ACHN (cell line): ENCODE measurements at regions not wholly inside any gene's neighbourhood (a gene's known extent, or its start where the extent isn't known, plus 50 kb on each side); places are given as distances from the start of the nearest gene placed in this dataset.

Experiments
- DNase-seq: peaks from one replicate; pipeline ENCODE4 v3.0.0-alpha.2; 2015
- in situ Hi-C: cut with HindIII; loops from 2 replicates; pipeline ENCODE4 v1.10.0; 2017; ENCODE audit warnings: low sequenced_read_pairs, low pct_ligation_motif_present, low pct_unique_long_range_greater_than_20kb

DNA sequence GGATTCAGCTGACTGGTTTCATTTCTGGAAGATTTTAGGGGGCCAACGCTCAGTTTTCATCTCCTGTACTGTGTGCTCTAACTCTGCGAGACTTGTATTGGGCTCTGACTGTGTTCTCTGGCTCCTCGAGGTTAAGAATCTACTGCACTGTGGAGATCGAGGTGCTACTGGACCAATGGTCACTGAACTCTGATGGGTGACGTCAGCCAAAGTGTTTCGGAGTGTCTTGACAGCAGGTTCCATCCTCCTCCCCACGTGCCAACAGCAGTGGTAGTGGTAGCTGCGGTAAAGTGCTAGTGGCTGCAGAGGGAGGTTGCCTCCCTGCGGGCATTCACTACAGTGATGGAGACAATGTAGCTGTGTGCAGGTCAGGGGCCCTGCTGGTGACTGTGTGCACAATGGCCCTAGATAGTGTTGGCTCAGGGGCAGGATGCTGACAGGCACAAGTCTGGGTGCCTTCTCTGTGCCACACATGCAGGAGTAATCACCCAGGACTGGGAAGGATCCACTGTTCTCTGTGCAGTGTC lies 705.7 kb upstream of the DDX18 start:
- DNase-seq, result no peak
- in situ Hi-C loops, result no loop called here

- DNase-seq, result no peak
- in situ Hi-C loops, result no loop called here
Observed at GRCh38 chr2:117118994-117119393, 695.5 kb upstream of the DDX18 start.

DNA sequence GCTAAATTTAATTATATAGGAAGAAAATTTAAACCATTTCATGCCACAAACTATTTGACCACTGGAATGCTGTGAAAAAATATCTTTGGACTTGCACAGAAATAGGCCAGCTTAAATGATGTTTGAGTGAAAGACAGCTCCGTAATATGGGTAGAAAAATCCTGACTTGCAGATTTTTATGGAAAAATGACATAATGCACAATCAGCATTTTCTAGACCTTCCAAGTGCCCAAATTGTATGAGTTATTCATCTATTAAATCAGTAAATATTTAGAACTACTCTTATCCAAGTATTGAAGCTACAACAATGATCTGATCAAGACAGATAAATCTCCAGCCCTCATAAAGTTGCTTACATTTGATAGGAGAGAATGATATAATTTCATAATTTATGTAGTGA lies 691.1 kb upstream of the DDX18 start:
- no peak for DNase-seq
- in situ Hi-C loops, result no loop called here

DNA sequence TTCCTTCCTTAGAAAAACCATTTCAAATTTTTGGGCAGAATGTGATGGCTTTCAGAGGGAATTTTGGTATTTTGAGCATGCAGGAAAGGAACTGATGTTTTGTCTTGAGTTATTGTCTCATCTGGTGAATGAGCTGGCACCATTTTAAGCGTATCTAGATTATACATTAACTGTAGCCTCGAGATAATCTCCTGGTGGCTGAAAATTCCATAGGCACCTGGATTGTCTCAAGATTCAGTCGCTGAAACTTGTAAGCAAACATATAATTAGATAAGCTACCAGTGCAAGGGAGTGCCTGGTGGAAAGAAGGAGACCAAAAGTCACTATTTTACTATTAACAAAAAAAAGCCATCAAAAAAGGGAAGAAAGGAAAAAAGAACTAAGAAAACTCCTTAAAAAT lies 687.8 kb upstream of the DDX18 start:
- DNase-seq, result no peak
- in situ Hi-C loops, result no loop called here

GRCh38 chr2:117127680-117128079 lies 686.8 kb upstream of the DDX18 start:
- in situ Hi-C loops, result no loop called here
- no peak for DNase-seq

DNA sequence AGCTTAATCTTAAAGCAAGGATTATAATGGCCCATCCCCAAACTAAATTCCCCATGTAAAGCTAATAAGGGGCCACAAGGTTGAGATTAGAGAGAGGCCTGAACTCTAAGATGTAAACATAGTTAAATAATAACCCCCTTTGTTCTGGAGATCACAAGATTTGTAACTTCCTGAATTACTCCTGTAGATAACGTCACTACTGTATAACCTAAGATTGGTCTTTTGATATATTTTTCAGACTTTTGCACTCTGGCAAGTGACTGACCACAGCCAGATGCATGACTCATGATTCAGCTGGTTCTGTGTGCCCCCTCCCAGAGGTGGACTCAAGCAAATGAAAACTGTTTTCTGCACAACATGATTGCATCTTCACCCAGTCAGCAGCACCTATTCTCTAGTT lies 686.0 kb upstream of the DDX18 start:
- no peak for DNase-seq
- in situ Hi-C loops, result no loop called here

- DNase-seq, result no peak
- in situ Hi-C loops, result no loop called here
Observed at GRCh38 chr2:117137371-117137770, 677.1 kb upstream of the DDX18 start.

DNA sequence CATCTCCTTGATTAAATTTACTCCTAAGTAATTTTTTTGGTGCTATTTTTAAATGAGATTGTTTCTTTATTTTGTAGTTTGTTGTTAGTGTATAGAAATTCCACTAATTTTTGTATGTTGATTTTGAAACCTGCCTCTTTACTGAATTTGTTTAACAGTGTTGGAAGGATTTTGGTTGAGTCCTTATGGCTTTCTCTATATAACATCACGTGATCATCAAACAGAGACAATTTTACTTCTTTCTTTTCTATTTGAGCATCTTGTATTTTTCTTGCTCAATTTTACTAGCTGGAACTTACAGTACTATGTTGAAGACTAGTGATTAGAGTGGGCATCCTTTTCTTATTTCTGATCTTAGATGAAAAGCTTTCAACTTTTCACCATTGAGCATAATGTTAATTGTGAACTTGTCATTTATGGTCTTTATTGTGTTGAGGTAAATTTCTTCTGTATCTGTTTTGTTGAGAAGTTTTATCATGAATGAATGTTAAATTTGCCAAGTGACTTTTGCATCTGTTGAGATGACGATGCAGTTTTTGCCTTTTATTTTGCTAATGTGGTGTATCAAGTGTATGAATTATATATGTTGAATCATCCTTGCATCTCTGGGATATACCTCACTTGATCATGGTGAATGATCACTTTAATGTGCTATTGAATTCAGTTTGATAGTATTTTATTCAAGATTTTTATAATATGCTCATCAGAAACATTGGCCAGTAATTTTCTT lies 645.3 kb upstream of the DDX18 start:
- DNase-seq, result no peak
- in situ Hi-C loops, result no loop called here

- no peak for DNase-seq
- in situ Hi-C loops, result no loop called here
Observed at GRCh38 chr2:117170897-117171296, 643.6 kb upstream of the DDX18 start.

- in situ Hi-C loops, result no loop called here
Observed at GRCh38 chr2:117179405-117179804, 635.1 kb upstream of the DDX18 start.

GRCh38 chr2:117190856-117191559 lies 623.5 kb upstream of the DDX18 start:
- DNase-seq, result no peak
- in situ Hi-C loops, result no loop called here

More at GRCh38 chr2:117179405-117179804, 635.1 kb upstream of the DDX18 start:
- no peak for DNase-seq

- in situ Hi-C loops, result no loop called here
- DNase-seq, result no peak
Observed at GRCh38 chr2:117195381-117195780, 619.1 kb upstream of the DDX18 start.

DNA sequence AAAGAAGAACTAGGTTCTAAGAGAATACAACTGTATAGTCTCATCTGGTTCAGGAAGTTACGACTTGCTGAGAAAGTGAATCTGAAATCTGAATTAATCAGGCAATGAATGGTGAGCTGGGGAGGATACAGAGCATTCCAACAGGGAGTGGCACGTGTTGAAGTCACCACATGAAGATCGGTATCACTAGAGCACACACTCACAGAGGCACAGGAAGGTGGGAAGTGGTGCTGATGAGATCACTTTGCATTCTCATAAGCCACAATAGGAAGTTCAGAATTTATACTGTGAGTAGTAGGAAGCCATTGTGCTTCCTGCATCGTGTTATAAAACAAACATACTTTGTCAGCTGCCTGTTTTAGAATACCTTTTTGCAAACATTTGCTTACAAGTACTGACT lies 615.0 kb upstream of the DDX18 start:
- in situ Hi-C loops, result no loop called here
- no peak for DNase-seq

DNA sequence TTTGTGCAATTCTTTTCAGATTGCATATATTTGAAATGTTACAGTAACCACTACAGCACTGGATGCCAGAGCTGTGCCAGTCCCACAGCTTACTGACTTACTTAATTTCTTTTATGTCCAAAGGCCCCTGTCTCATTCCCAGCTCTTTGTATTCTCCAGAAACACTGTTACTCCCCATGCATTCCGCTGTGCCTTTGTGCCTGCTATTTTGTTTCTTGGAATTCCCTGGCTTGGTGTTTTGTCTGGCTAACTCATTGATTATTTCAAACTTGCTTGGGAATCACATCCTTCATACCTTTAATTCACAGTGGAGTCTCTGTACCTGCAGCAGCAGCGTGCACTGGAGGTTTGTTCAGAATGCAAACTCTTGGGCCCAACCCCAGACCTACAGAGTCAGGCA lies 601.9 kb upstream of the DDX18 start:
- in situ Hi-C loops, result no loop called here

GRCh38 chr2:117217145-117217544 lies 597.3 kb upstream of the DDX18 start:
- in situ Hi-C loops, result no loop called here
- DNase-seq, result no peak

More for the DNA sequence above, 601.9 kb upstream of the DDX18 start:
- DNase-seq, result no peak

- no peak for DNase-seq
- in situ Hi-C loops, result no loop called here
Observed at GRCh38 chr2:117222809-117223208, 591.7 kb upstream of the DDX18 start.

DNA sequence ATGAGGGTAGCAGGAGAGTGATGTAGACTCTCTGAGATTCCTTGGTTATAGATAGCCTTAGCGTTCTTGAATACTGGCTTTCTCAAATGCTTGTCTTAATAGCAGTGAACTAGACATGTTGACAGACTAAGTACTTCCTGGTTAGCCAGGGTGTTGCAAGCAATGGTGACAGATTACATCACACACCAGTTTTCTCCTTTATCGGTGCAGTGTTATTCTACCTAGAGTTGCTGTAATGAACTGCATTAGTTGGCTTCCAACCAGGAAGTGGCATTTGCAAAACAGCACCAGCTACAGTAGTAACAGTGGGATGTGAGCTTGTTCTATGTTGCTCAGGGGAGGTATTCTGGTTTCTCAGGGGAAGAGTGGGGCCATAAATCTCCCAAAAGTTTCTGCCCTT lies 582.2 kb upstream of the DDX18 start:
- in situ Hi-C loops, result no loop called here
- DNase-seq, result no peak

GRCh38 chr2:117257362-117257761 lies 557.1 kb upstream of the DDX18 start:
- no peak for DNase-seq
- in situ Hi-C loops, result no loop called here

GRCh38 chr2:117269574-117269973 lies 544.9 kb upstream of the DDX18 start:
- in situ Hi-C loops, result no loop called here
- no peak for DNase-seq

- in situ Hi-C loops, result no loop called here
- no peak for DNase-seq
Observed at GRCh38 chr2:117271631-117272030, 542.9 kb upstream of the DDX18 start.
